ENCODE measurements at regions not wholly inside any gene's neighbourhood (a gene's known extent, or its start where the extent isn't known, plus 50 kb on each side); places are given as distances from the start of the nearest gene placed in this dataset.

DNA sequence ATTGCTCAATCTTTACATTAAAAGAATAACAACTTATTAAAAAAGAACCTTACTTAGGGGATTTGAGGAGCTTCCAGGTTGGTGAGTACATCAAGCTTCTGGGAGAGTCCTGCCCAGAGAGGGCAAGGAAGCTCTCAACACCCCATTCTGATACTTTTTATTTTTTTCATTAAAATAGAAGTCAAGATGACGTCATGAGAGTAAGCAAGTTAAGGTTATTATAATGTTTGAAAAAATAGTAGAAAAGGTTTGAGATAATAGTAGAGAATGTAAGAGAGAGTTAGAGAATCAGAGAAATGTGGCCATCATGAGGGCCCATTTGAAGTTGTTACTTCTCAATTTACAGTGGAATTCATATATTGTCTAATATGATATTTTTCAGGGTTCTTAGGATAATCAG lies 221.0 kb upstream of the SLC16A7 start:
- no peak for TF ChIP-seq YY1 (IDR thresholded peaks at IDR 0.05; ENCODE audit: insufficient read depth, insufficient read length)
- no peak for TF ChIP-seq SUZ12 (IDR thresholded peaks at IDR 0.05; ENCODE audit: extremely low read depth, insufficient read depth, insufficient read length)
- TF ChIP-seq ZNF274 (IDR thresholded peaks at IDR 0.05; ENCODE audit: low read depth, low read length) = no peak

Measured in NT2/D1 (cell line).